ENCODE measurements at regions not wholly inside any gene's neighbourhood (a gene's known extent, or its start where the extent isn't known, plus 50 kb on each side); places are given as distances from the start of the nearest gene placed in this dataset.

DNA sequence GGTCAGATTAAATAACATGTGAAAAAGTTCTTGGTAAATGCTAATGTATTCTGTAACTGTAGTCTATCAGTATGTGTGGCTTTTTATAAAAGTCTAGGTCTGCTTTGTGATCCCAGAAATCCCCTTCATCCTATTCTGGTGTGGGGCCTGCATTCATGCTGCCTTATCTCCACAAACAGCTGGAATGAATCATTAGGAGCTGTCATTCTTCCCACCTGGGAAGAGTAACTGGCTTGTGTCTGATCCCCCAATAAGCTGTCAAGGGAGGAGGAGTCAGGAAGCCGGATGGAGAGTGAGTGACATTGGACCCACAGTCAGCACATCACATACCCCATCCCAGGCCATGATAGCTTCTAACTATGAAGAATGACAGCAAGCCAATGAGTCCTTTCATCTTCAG is 81.1 kb upstream of the EPHA4 start (continued):
- TF ChIP-seq, protein P1, sequence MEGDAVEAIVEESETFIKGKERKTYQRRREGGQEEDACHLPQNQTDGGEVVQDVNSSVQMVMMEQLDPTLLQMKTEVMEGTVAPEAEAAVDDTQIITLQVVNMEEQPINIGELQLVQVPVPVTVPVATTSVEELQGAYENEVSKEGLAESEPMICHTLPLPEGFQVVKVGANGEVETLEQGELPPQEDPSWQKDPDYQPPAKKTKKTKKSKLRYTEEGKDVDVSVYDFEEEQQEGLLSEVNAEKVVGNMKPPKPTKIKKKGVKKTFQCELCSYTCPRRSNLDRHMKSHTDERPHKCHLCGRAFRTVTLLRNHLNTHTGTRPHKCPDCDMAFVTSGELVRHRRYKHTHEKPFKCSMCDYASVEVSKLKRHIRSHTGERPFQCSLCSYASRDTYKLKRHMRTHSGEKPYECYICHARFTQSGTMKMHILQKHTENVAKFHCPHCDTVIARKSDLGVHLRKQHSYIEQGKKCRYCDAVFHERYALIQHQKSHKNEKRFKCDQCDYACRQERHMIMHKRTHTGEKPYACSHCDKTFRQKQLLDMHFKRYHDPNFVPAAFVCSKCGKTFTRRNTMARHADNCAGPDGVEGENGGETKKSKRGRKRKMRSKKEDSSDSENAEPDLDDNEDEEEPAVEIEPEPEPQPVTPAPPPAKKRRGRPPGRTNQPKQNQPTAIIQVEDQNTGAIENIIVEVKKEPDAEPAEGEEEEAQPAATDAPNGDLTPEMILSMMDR (IDR thresholded peaks at IDR 0.05; ENCODE audit: control extremely low read depth in 1 of 3, insufficient read depth in 1 of 3, low read depth in 1 of 3, low read length in 3 of 3), result no peak
- TF ChIP-seq CBX8 (IDR thresholded peaks at IDR 0.05; ENCODE audit: borderline replicate concordance, low read depth, low read length) (no peak), JUN (IDR thresholded peaks at IDR 0.05; ENCODE audit: low read depth, low read length) (no peak), NANOG (IDR thresholded peaks at IDR 0.05; ENCODE audit: insufficient read depth, low read depth, low read length, poor library complexity, severe bottlenecking) (no peak)

Measured in H1 (cell line).